HK-2 (cell line): ENCODE measurements at regions not wholly inside any gene's neighbourhood (a gene's known extent, or its start where the extent isn't known, plus 50 kb on each side); places are given as distances from the start of the nearest gene placed in this dataset.

ENCODE experiments used
- DNase-seq: peaks from one replicate; pipeline ENCODE4 v3.0.0-alpha.2; 2018; ENCODE audit not compliant: unreplicated experiment

- DNase-seq: no peak
Observed at GRCh38 chr10:124286621-124287020, 132.1 kb downstream of the OAT start.

GRCh38 chr10:124285587-124286527 lies 132.9 kb downstream of the OAT start:
- no peak for DNase-seq

GRCh38 chr10:124283949-124284250 lies 134.8 kb downstream of the OAT start:
- DNase-seq: no peak

GRCh38 chr10:124283215-124283948 lies 135.3 kb downstream of the OAT start:
- DNase-seq: no peak

GRCh38 chr10:124282326-124282725 lies 136.4 kb downstream of the OAT start:
- no peak for DNase-seq

- no peak for DNase-seq
Observed at GRCh38 chr10:124281666-124282065, 137.1 kb downstream of the OAT start.

- DNase-seq: no peak
Observed at GRCh38 chr10:124280916-124281315, 137.8 kb downstream of the OAT start.

GRCh38 chr10:124279882-124280281 lies 138.8 kb downstream of the OAT start:
- DNase-seq: no peak

GRCh38 chr10:124279298-124279697 lies 139.4 kb downstream of the OAT start:
- no peak for DNase-seq

GRCh38 chr10:124278356-124278755 lies 140.4 kb downstream of the OAT start:
- DNase-seq: no peak

GRCh38 chr10:124273141-124273540 lies 145.6 kb downstream of the OAT start:
- DNase-seq: no peak

- no peak for DNase-seq
Observed at GRCh38 chr10:124271676-124272075, 147.0 kb downstream of the OAT start.

GRCh38 chr10:124270530-124271327 lies 148.0 kb downstream of the OAT start:
- DNase-seq: no peak

- no peak for DNase-seq
Observed at GRCh38 chr10:124268976-124269375, 149.7 kb downstream of the OAT start.

- no peak for DNase-seq
Observed at GRCh38 chr10:124267911-124268549, 150.7 kb downstream of the OAT start.

GRCh38 chr10:124267231-124267885 lies 151.4 kb downstream of the OAT start:
- DNase-seq: no peak

GRCh38 chr10:124266468-124267230 lies 152.1 kb downstream of the OAT start:
- no peak for DNase-seq

- no peak for DNase-seq
Observed at GRCh38 chr10:124265776-124266467, 152.8 kb downstream of the OAT start.

GRCh38 chr10:124265391-124265745 lies 153.4 kb downstream of the OAT start:
- DNase-seq: no peak
